Chondrocyte (in vitro differentiated cells): ENCODE measurements at regions not wholly inside any gene's neighbourhood (a gene's known extent, or its start where the extent isn't known, plus 50 kb on each side); places are given as distances from the start of the nearest gene placed in this dataset.
"Not testable (repeated sequence)": the region's sequence is repeated elsewhere in the genome, so short reads cannot be mapped to it uniquely, and the experiment has no call there.

Source experiments
- DNase-seq: peaks from one replicate; pipeline ENCODE4 v3.0.0; 2021; ENCODE audit warnings: mixed read lengths, low spot score
- H3K27ac Mint-ChIP-seq: one replicate; pipeline ENCODE4 v1.8.0; 2021; ENCODE audit warnings: mild to moderate bottlenecking, moderate library complexity, mixed read lengths; ENCODE audit not compliant: unreplicated experiment
- H3K27me3 Mint-ChIP-seq: 2 replicates; pipeline ENCODE4 v1.8.0; 2021; ENCODE audit warnings: low read depth, mixed read lengths
- H3K36me3 Mint-ChIP-seq: 2 replicates; pipeline ENCODE4 v1.8.0; 2021; ENCODE audit warnings: low read depth, mixed read lengths
- H3K4me1 Mint-ChIP-seq: 2 replicates; pipeline ENCODE4 v1.8.0; 2021; ENCODE audit warnings: low read depth, mild to moderate bottlenecking, mixed read lengths
- H3K4me3 Mint-ChIP-seq: one replicate; pipeline ENCODE4 v1.8.0; 2021; ENCODE audit warnings: mild to moderate bottlenecking, moderate library complexity, mixed read lengths; ENCODE audit not compliant: unreplicated experiment
- H3K9me3 Mint-ChIP-seq: 2 replicates; pipeline ENCODE4 v1.8.0; 2021; ENCODE audit warnings: low read depth, mixed read lengths
- CTCF ChIP-seq: fragments of 200-600 bp; sonication (generic); IDR thresholded peaks from 2 replicates; pipeline ENCODE4 v1.5.0; 2021; ENCODE audit warnings: antibody characterized with exemption, mild to moderate bottlenecking, moderate library complexity

GRCh38 chr12:89774645-89775044, 66.0 kb upstream of the ATP2B1 start:
- DNase-seq, result no peak
- Mint-ChIP-seq H3K9me3 (peaks cover 2% of the 10 kb centered on the region), H3K4me3 (no peak overlapping the region), H3K36me3 (no peaks in the 10 kb centered on the region), H3K4me1 (peaks cover 24% of the 10 kb centered on the region), H3K27me3 (no peaks in the 10 kb centered on the region), H3K27ac (peak overlapping the region; percentile 9)
- no peak for TF ChIP-seq CTCF

- Mint-ChIP-seq H3K36me3 (no peaks in the 10 kb centered on the region), H3K4me1 (peaks cover 13% of the 10 kb centered on the region), H3K27ac (no peak overlapping the region), H3K4me3 (no peak overlapping the region), H3K27me3 (no peaks in the 10 kb centered on the region), H3K9me3 (peaks cover 7% of the 10 kb centered on the region)
- TF ChIP-seq CTCF, result no peak
- DNase-seq, result no peak
Observed at GRCh38 chr12:89770391-89770790, 61.8 kb upstream of the ATP2B1 start.

GRCh38 chr12:89769483-89769818, 60.8 kb upstream of the ATP2B1 start:
- DNase-seq, result no peak
- no peaks in the 10 kb centered on the region for H3K36me3 Mint-ChIP-seq
- H3K27ac Mint-ChIP-seq, result no peak overlapping the region
- H3K4me1 Mint-ChIP-seq, result peaks cover 4% of the 10 kb centered on the region
- H3K4me3 Mint-ChIP-seq, result no peak overlapping the region
- H3K27me3 Mint-ChIP-seq, result no peaks in the 10 kb centered on the region
- peaks cover 7% of the 10 kb centered on the region for H3K9me3 Mint-ChIP-seq
- TF ChIP-seq CTCF, result no peak

GRCh38 chr12:89768586-89769482, 60.2 kb upstream of the ATP2B1 start:
- Mint-ChIP-seq H3K27ac (no peak overlapping the region), H3K9me3 (peaks cover 7% of the 10 kb centered on the region), H3K4me1 (no peaks in the 10 kb centered on the region), H3K36me3 (no peaks in the 10 kb centered on the region), H3K4me3 (no peak overlapping the region), H3K27me3 (no peaks in the 10 kb centered on the region)
- DNase-seq, result no peak
- TF ChIP-seq CTCF, result no peak

GRCh38 chr12:89765959-89766824, 57.6 kb upstream of the ATP2B1 start:
- no peak overlapping the region for H3K4me3 Mint-ChIP-seq
- peaks cover 5% of the 10 kb centered on the region for H3K9me3 Mint-ChIP-seq
- no peak overlapping the region for H3K27ac Mint-ChIP-seq
- DNase-seq, result no peak
- TF ChIP-seq CTCF, result no peak
- H3K4me1 Mint-ChIP-seq, result no peaks in the 10 kb centered on the region
- no peaks in the 10 kb centered on the region for H3K36me3 Mint-ChIP-seq
- H3K27me3 Mint-ChIP-seq, result no peaks in the 10 kb centered on the region

GRCh38 chr12:89764164-89764563, 55.5 kb upstream of the ATP2B1 start:
- H3K27me3 Mint-ChIP-seq, H3K36me3 Mint-ChIP-seq, H3K27ac Mint-ChIP-seq, H3K4me3 Mint-ChIP-seq, H3K4me1 Mint-ChIP-seq, H3K9me3 Mint-ChIP-seq, DNase-seq: not testable (repeated sequence)
